ENCODE measurements at regions not wholly inside any gene's neighbourhood (a gene's known extent, or its start where the extent isn't known, plus 50 kb on each side); places are given as distances from the start of the nearest gene placed in this dataset.

- TF ChIP-seq CTCF (IDR thresholded peaks at IDR 0.05; ENCODE audit: insufficient read depth, low read length, severe bottlenecking) = no peak
- DNase-seq (ENCODE audit: low read depth) (no peak), FAIRE-seq (no peak)
- Histone ChIP-seq H3K36me3 (ENCODE audit: control insufficient read depth, insufficient read depth, low read length) (no peaks in the 10 kb centered on the region), H3K4me3 (ENCODE audit: low read depth, low read length) (no peak overlapping the region), H3K27me3 (ENCODE audit: control insufficient read depth, insufficient read depth, low read length) (no peaks in the 10 kb centered on the region)
These were observed 124.6 kb downstream of the TUBA3C start for GRCh38 chr13:19056984-19057490.

GRCh38 chr13:19056355-19056880 lies 125.2 kb downstream of the TUBA3C start:
- FAIRE-seq = no peak
- no peak for TF ChIP-seq CTCF (IDR thresholded peaks at IDR 0.05; ENCODE audit: insufficient read depth, low read length, severe bottlenecking)

DNA sequence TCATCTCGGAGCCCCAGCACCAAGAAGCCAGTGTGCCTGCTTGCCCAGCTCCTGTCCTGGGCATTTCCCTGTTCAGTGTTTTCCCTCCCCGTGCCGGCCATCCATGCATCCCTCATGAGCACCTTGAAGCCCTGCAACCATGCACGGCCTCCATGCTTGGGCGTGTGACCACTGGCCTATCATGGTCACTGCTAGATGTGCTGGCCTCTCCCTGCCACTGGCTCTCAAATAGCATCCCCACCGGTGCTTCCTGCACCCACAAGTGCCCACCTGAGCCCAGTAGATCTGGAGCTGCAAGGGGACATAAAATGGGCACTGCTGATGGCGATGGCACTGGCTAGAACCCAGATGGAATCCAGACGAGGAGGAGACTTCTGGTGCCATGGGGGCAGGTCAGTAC lies 126.0 kb downstream of the TUBA3C start:
- no peak for TF ChIP-seq CTCF (IDR thresholded peaks at IDR 0.05; ENCODE audit: insufficient read depth, low read length, severe bottlenecking)
- H3K4me3 ChIP-seq (ENCODE audit: low read depth, low read length) = no peak overlapping the region
- H3K27me3 ChIP-seq (ENCODE audit: control insufficient read depth, insufficient read depth, low read length) = no peaks in the 10 kb centered on the region
- FAIRE-seq (no peak), DNase-seq (ENCODE audit: low read depth) (no peak)
- H3K36me3 ChIP-seq (ENCODE audit: control insufficient read depth, insufficient read depth, low read length) = no peaks in the 10 kb centered on the region

More at GRCh38 chr13:19056355-19056880, 125.2 kb downstream of the TUBA3C start:
- H3K4me3 ChIP-seq (ENCODE audit: low read depth, low read length) = no peak overlapping the region
- DNase-seq (ENCODE audit: low read depth) = no peak
- no peaks in the 10 kb centered on the region for H3K27me3 ChIP-seq (ENCODE audit: control insufficient read depth, insufficient read depth, low read length)
- H3K36me3 ChIP-seq (ENCODE audit: control insufficient read depth, insufficient read depth, low read length) = no peaks in the 10 kb centered on the region

GRCh38 chr13:19053561-19053960 lies 128.1 kb downstream of the TUBA3C start:
- DNase-seq (ENCODE audit: low read depth) (no peak), FAIRE-seq (no peak)
- no peak for TF ChIP-seq CTCF (IDR thresholded peaks at IDR 0.05; ENCODE audit: insufficient read depth, low read length, severe bottlenecking)
- Histone ChIP-seq H3K4me3 (ENCODE audit: low read depth, low read length) (no peak overlapping the region), H3K27me3 (ENCODE audit: control insufficient read depth, insufficient read depth, low read length) (no peaks in the 10 kb centered on the region), H3K36me3 (ENCODE audit: control insufficient read depth, insufficient read depth, low read length) (no peaks in the 10 kb centered on the region)

- H3K27me3 ChIP-seq (ENCODE audit: control insufficient read depth, insufficient read depth, low read length) = no peaks in the 10 kb centered on the region
- DNase-seq (ENCODE audit: low read depth) = no peak
- FAIRE-seq = no peak
- H3K4me3 ChIP-seq (ENCODE audit: low read depth, low read length) = no peak overlapping the region
- no peaks in the 10 kb centered on the region for H3K36me3 ChIP-seq (ENCODE audit: control insufficient read depth, insufficient read depth, low read length)
- no peak for TF ChIP-seq CTCF (IDR thresholded peaks at IDR 0.05; ENCODE audit: insufficient read depth, low read length, severe bottlenecking)
These were observed 128.7 kb downstream of the TUBA3C start for GRCh38 chr13:19052931-19053330.

DNA sequence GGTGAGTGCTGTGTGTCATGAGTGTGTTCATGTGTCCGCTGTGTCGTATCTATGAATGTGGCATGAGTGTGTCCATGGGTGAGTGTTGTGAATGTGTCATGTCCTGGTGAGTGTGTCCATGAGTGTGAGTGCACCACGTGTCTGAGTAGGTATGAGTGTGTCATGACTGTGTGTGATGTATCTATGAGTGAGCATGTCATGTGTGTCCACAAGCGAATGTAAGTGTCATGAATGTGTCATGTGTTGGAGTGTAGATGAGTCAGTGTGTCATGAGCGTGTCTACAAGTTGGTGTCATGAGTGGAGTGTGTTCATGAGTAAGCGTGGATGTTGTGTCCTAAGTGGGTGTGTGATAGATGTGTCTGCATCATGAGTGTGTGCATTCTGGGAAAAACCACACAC lies 129.4 kb downstream of the TUBA3C start:
- DNase-seq (ENCODE audit: low read depth) (no peak), FAIRE-seq (peak; percentile 100)
- Histone ChIP-seq H3K4me3 (ENCODE audit: low read depth, low read length) (no peak overlapping the region), H3K27me3 (ENCODE audit: control insufficient read depth, insufficient read depth, low read length) (no peaks in the 10 kb centered on the region), H3K36me3 (ENCODE audit: control insufficient read depth, insufficient read depth, low read length) (no peaks in the 10 kb centered on the region)
- TF ChIP-seq CTCF (IDR thresholded peaks at IDR 0.05; ENCODE audit: insufficient read depth, low read length, severe bottlenecking) = no peak

All from bronchial epithelial cell (primary cell).